ENCODE measurements at regions not wholly inside any gene's neighbourhood (a gene's known extent, or its start where the extent isn't known, plus 50 kb on each side); places are given as distances from the start of the nearest gene placed in this dataset.

- Histone ChIP-seq H3K27me3 (ENCODE audit: low read length) (no peaks in the 10 kb centered on the region), H3K36me3 (ENCODE audit: low read length) (no peaks in the 10 kb centered on the region), H3K9ac (ENCODE audit: low read length) (no peak overlapping the region), H4K20me1 (ENCODE audit: low read depth, low read length) (no peaks in the 10 kb centered on the region), H3K9me2 (replicated peaks; ENCODE audit: insufficient read depth, low read length) (no peaks in the 10 kb centered on the region), H3K4me3 (ENCODE audit: insufficient read depth, low read length, poor library complexity, severe bottlenecking) (no peak overlapping the region), H3F3A (ENCODE audit: insufficient read depth) (no peaks in the 10 kb centered on the region), H3K9me3 (ENCODE audit: insufficient read depth, low read length) (no peaks in the 10 kb centered on the region), H2AFZ (ENCODE audit: low read depth, low read length, severe bottlenecking) (no peak overlapping the region), H3K4me2 (ENCODE audit: low read depth, low read length, poor library complexity, severe bottlenecking) (no peak overlapping the region), H3K79me2 (ENCODE audit: insufficient read depth, low read length) (no peaks in the 10 kb centered on the region), H3K27ac (ENCODE audit: low read depth, low read length) (no peak overlapping the region)
- TF ChIP-seq EZH2phosphoT487 (conservative IDR thresholded peaks at IDR 0.05; ENCODE audit: low read length) (no peak), CTCF (IDR thresholded peaks at IDR 0.05; ENCODE audit: insufficient read depth, low read length, poor library complexity, severe bottlenecking) (no peak)
Measured at GRCh38 chr4:162450531-162451035, 286.8 kb upstream of the FSTL5 start.

GRCh38 chr4:162443510-162443909, 279.7 kb upstream of the FSTL5 start:
- Histone ChIP-seq H3F3A (ENCODE audit: insufficient read depth) (no peaks in the 10 kb centered on the region), H3K36me3 (ENCODE audit: low read length) (no peaks in the 10 kb centered on the region), H3K4me3 (ENCODE audit: insufficient read depth, low read length, poor library complexity, severe bottlenecking) (no peak overlapping the region), H4K20me1 (ENCODE audit: low read depth, low read length) (no peaks in the 10 kb centered on the region), H3K9me3 (ENCODE audit: insufficient read depth, low read length) (no peaks in the 10 kb centered on the region), H3K4me2 (ENCODE audit: low read depth, low read length, poor library complexity, severe bottlenecking) (no peak overlapping the region), H3K27me3 (ENCODE audit: low read length) (no peaks in the 10 kb centered on the region), H3K9me2 (replicated peaks; ENCODE audit: insufficient read depth, low read length) (no peaks in the 10 kb centered on the region), H3K79me2 (ENCODE audit: insufficient read depth, low read length) (no peaks in the 10 kb centered on the region), H3K9ac (ENCODE audit: low read length) (no peak overlapping the region), H2AFZ (ENCODE audit: low read depth, low read length, severe bottlenecking) (no peak overlapping the region), H3K27ac (ENCODE audit: low read depth, low read length) (no peak overlapping the region)
- TF ChIP-seq CTCF (IDR thresholded peaks at IDR 0.05; ENCODE audit: insufficient read depth, low read length, poor library complexity, severe bottlenecking) = no peak
- no peak for TF ChIP-seq EZH2phosphoT487 (conservative IDR thresholded peaks at IDR 0.05; ENCODE audit: low read length)

GRCh38 chr4:162442128-162442527, 278.3 kb upstream of the FSTL5 start:
- H3K4me2 ChIP-seq (ENCODE audit: low read depth, low read length, poor library complexity, severe bottlenecking) = no peak overlapping the region
- H3K9me2 ChIP-seq (replicated peaks; ENCODE audit: insufficient read depth, low read length) = no peaks in the 10 kb centered on the region
- no peak overlapping the region for H3K9ac ChIP-seq (ENCODE audit: low read length)
- TF ChIP-seq EZH2phosphoT487 (conservative IDR thresholded peaks at IDR 0.05; ENCODE audit: low read length) (no peak), CTCF (IDR thresholded peaks at IDR 0.05; ENCODE audit: insufficient read depth, low read length, poor library complexity, severe bottlenecking) (no peak)
- H3K9me3 ChIP-seq (ENCODE audit: insufficient read depth, low read length) = no peaks in the 10 kb centered on the region
- H4K20me1 ChIP-seq (ENCODE audit: low read depth, low read length) = no peaks in the 10 kb centered on the region
- no peak overlapping the region for H3K27ac ChIP-seq (ENCODE audit: low read depth, low read length)
- H3K36me3 ChIP-seq (ENCODE audit: low read length) = no peaks in the 10 kb centered on the region
- H2AFZ ChIP-seq (ENCODE audit: low read depth, low read length, severe bottlenecking) = no peak overlapping the region
- no peaks in the 10 kb centered on the region for H3F3A ChIP-seq (ENCODE audit: insufficient read depth)
- H3K4me3 ChIP-seq (ENCODE audit: insufficient read depth, low read length, poor library complexity, severe bottlenecking) = no peak overlapping the region
- no peaks in the 10 kb centered on the region for H3K27me3 ChIP-seq (ENCODE audit: low read length)
- no peaks in the 10 kb centered on the region for H3K79me2 ChIP-seq (ENCODE audit: insufficient read depth, low read length)

Measured in SU-DHL-6 (cell line).